Right forelimb (tissue), 1 donor: ENCODE measurements at regions not wholly inside any gene's neighbourhood (a gene's known extent, or its start where the extent isn't known, plus 50 kb on each side); places are given as distances from the start of the nearest gene placed in this dataset.

Source experiments
- DNase-seq: peaks from one replicate; pipeline ENCODE4 v3.0.0-alpha.2; 2018

GRCh38 chr14:53338192-53338591 lies 185.1 kb upstream of the DDHD1 start:
- DNase-seq: no peak

- no peak for DNase-seq
Observed at GRCh38 chr14:53336729-53337128, 183.6 kb upstream of the DDHD1 start.

GRCh38 chr14:53333809-53334208 lies 180.7 kb upstream of the DDHD1 start:
- DNase-seq: no peak

GRCh38 chr14:53331921-53332320 lies 178.8 kb upstream of the DDHD1 start:
- no peak for DNase-seq

GRCh38 chr14:53331247-53331646 lies 178.1 kb upstream of the DDHD1 start:
- DNase-seq: no peak

GRCh38 chr14:53330441-53330840 lies 177.3 kb upstream of the DDHD1 start:
- DNase-seq: no peak

GRCh38 chr14:53328841-53329240 lies 175.7 kb upstream of the DDHD1 start:
- peak; percentile 51 for DNase-seq

- DNase-seq: no peak
Observed at GRCh38 chr14:53327716-53328115, 174.6 kb upstream of the DDHD1 start.

GRCh38 chr14:53325176-53325806 lies 172.2 kb upstream of the DDHD1 start:
- DNase-seq: no peak

GRCh38 chr14:53316504-53316903 lies 163.4 kb upstream of the DDHD1 start:
- DNase-seq: no peak

GRCh38 chr14:53310412-53310811 lies 157.3 kb upstream of the DDHD1 start:
- DNase-seq: no peak

GRCh38 chr14:53306911-53307310 lies 153.8 kb upstream of the DDHD1 start:
- DNase-seq: peak; percentile 45

GRCh38 chr14:53306267-53306721 lies 153.2 kb upstream of the DDHD1 start:
- DNase-seq: peak; percentile 80

GRCh38 chr14:53304726-53305381 lies 151.7 kb upstream of the DDHD1 start:
- DNase-seq: peak; percentile 35

- no peak for DNase-seq
Observed at GRCh38 chr14:53295985-53296582, 143.0 kb upstream of the DDHD1 start.

- DNase-seq: no peak
Observed at GRCh38 chr14:53295372-53295771, 142.2 kb upstream of the DDHD1 start.

- DNase-seq: no peak
Observed at GRCh38 chr14:53286301-53286700, 133.2 kb upstream of the DDHD1 start.

- no peak for DNase-seq
Observed at GRCh38 chr14:53285821-53286220, 132.7 kb upstream of the DDHD1 start.

GRCh38 chr14:53285064-53285463 lies 131.9 kb upstream of the DDHD1 start:
- no peak for DNase-seq

GRCh38 chr14:53278602-53279506 lies 125.7 kb upstream of the DDHD1 start:
- DNase-seq: no peak

- no peak for DNase-seq
Observed at GRCh38 chr14:53273671-53274072, 120.5 kb upstream of the DDHD1 start.

GRCh38 chr14:53265025-53265424 lies 111.9 kb upstream of the DDHD1 start:
- no peak for DNase-seq

GRCh38 chr14:53260928-53261327 lies 107.8 kb upstream of the DDHD1 start:
- no peak for DNase-seq
